ENCODE measurements at regions not wholly inside any gene's neighbourhood (a gene's known extent, or its start where the extent isn't known, plus 50 kb on each side); places are given as distances from the start of the nearest gene placed in this dataset.
A peak's percentile ranks its signal among the peaks of the same experiment; 100 is the strongest.
"Not testable (repeated sequence)": the region's sequence is repeated elsewhere in the genome, so short reads cannot be mapped to it uniquely, and the experiment has no call there.

GRCh38 chr21:8377093-8377841 lies 2144.1 kb upstream of the TPTE start:
- H3K9ac ChIP-seq (ENCODE audit: low read length); DNase-seq; H3K4me1 ChIP-seq (ENCODE audit: control insufficient read depth in 2 of 2, insufficient read depth in 2 of 2, low read length in 2 of 2); H3K27me3 ChIP-seq (replicated peaks in 1 of 4; ENCODE audit: control extremely low read depth in 1 of 4, control insufficient read depth in 3 of 4, insufficient read depth in 4 of 4, low read length in 3 of 4); H3K79me2 ChIP-seq (ENCODE audit: control insufficient read depth, insufficient read depth, low read length); H3K4me3 ChIP-seq (ENCODE audit: control extremely low read depth in 1 of 5, extremely low read depth in 1 of 5, insufficient read depth in 1 of 5, low read depth in 2 of 5, low read length in 4 of 5); H3K4me1 Mint-ChIP-seq; intact Hi-C loops (cut with micrococcal nuclease); H2AFZ ChIP-seq (ENCODE audit: insufficient read depth, low read depth, low read length, poor library complexity, severe bottlenecking); H3K4me2 ChIP-seq (replicated peaks; ENCODE audit: low read depth, low read length, poor library complexity, severe bottlenecking); H3K9me3 ChIP-seq (ENCODE audit: control extremely low read depth in 1 of 3, control insufficient read depth in 2 of 3, insufficient read depth in 1 of 3, low read length in 2 of 3); H3K9me3 Mint-ChIP-seq (ENCODE audit: insufficient read depth); POLR2A ChIA-PET; H3K27ac ChIP-seq (ENCODE audit: low read length in 2 of 2); H3K27ac Mint-ChIP-seq; H3K27me3 Mint-ChIP-seq; H3K4me3 Mint-ChIP-seq; H3K36me3 ChIP-seq (replicated peaks in 1 of 2; ENCODE audit: control extremely low read depth in 1 of 2, control insufficient read depth in 1 of 2, extremely low read depth in 1 of 2, insufficient read depth in 2 of 2, low read length in 1 of 2); H4K20me1 ChIP-seq (ENCODE audit: control insufficient read depth, insufficient read depth, low read length, poor library complexity, severe bottlenecking); CTCF ChIA-PET: not testable (repeated sequence)
- WGBS (ENCODE audit: insufficient coverage) = no CpG with 5 or more reads among the region's 22 CpGs
- peak; percentile 64 for ATAC-seq (ENCODE audit: low read depth)

DNA sequence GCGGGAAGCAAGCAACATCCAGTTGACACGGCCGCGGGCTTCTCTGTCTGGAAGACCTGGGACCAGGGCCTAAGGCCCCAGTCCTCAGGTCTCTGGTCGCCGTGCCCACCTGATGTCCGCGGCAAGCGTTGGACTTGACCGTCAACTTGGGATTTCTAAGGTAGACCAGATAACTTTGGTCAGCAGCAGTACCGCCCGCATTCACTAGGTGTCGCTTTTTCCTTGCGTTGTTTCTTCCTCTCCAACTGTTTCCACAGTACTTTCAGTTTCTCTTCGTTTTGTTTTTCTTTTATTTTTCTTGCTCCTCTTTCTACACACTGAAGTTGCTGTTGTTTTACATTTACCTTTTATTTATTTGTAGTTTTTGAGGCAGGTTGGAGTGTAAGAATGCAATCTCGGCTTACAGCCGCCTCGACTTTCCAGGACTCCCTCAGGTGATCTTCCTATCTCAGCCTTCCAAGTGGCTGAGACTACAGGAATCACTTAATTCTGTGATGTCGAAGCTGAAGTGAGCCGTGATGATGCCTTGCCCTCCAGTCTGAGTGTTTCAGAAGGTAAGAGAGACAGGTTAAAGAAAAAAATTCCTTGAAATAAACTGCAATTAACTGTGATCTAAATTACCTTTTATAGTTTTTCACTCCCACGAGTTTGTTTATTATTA lies 2140.8 kb upstream of the TPTE start:
- H3K4me3 ChIP-seq (ENCODE audit: control extremely low read depth in 1 of 5, extremely low read depth in 1 of 5, insufficient read depth in 1 of 5, low read depth in 2 of 5, low read length in 4 of 5); DNase-seq; H2AFZ ChIP-seq (ENCODE audit: insufficient read depth, low read depth, low read length, poor library complexity, severe bottlenecking); H3K36me3 ChIP-seq (replicated peaks in 1 of 2; ENCODE audit: control extremely low read depth in 1 of 2, control insufficient read depth in 1 of 2, extremely low read depth in 1 of 2, insufficient read depth in 2 of 2, low read length in 1 of 2); H3K79me2 ChIP-seq (ENCODE audit: control insufficient read depth, insufficient read depth, low read length); H3K9me3 Mint-ChIP-seq (ENCODE audit: insufficient read depth); H3K27me3 Mint-ChIP-seq; H3K9ac ChIP-seq (ENCODE audit: low read length); CTCF ChIA-PET; H3K27ac ChIP-seq (ENCODE audit: low read length in 2 of 2); POLR2A ChIA-PET; H3K27ac Mint-ChIP-seq; H3K4me2 ChIP-seq (replicated peaks; ENCODE audit: low read depth, low read length, poor library complexity, severe bottlenecking); H3K9me3 ChIP-seq (ENCODE audit: control extremely low read depth in 1 of 3, control insufficient read depth in 2 of 3, insufficient read depth in 1 of 3, low read length in 2 of 3); H3K4me1 ChIP-seq (ENCODE audit: control insufficient read depth in 2 of 2, insufficient read depth in 2 of 2, low read length in 2 of 2); H4K20me1 ChIP-seq (ENCODE audit: control insufficient read depth, insufficient read depth, low read length, poor library complexity, severe bottlenecking); H3K27me3 ChIP-seq (replicated peaks in 1 of 4; ENCODE audit: control extremely low read depth in 1 of 4, control insufficient read depth in 3 of 4, insufficient read depth in 4 of 4, low read length in 3 of 4); H3K4me1 Mint-ChIP-seq; H3K4me3 Mint-ChIP-seq; intact Hi-C loops (cut with micrococcal nuclease): not testable (repeated sequence)
- no CpG with 5 or more reads among the region's 21 CpGs for WGBS (ENCODE audit: insufficient coverage)
- peak; percentile 74 for ATAC-seq (ENCODE audit: low read depth)

DNA sequence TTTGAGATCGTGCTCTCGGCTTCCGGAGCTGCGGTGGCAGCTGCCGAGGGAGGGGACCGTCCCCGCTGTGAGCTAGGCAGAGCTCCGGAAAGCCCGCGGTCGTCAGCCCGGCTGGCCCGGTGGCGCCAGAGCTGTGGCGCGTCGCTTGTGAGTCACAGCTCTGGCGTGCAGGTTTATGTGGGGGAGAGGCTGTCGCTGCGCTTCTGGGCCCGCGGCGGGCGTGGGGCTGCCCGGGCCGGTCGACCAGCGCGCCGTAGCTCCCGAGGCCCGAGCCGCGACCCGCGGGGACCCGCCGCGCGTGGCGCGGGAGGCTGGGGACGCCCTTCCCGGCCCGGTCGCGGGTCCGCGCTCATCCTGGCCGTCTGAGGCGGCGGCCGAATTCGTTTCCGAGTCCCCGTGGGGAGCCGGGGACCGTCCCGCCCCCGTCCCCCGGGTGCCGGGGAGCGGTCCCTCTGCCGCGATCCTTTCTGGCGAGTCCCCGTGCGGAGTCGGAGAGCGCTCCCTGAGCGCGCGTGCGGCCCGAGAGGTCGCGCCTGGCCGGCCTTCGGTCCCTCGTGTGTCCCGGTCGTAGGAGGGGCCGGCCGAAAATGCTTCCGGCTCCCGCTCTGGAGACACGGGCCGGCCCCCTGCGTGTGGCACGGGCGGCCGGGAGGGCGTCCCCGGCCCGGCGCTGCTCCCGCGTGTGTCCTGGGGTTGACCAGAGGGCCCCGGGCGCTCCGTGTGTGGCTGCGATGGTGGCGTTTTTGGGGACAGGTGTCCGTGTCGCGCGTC lies 2133.0 kb upstream of the TPTE start:
- DNase-seq; H4K20me1 ChIP-seq (ENCODE audit: control insufficient read depth, insufficient read depth, low read length, poor library complexity, severe bottlenecking); H3K4me2 ChIP-seq (replicated peaks; ENCODE audit: low read depth, low read length, poor library complexity, severe bottlenecking); H2AFZ ChIP-seq (ENCODE audit: insufficient read depth, low read depth, low read length, poor library complexity, severe bottlenecking); H3K9me3 Mint-ChIP-seq (ENCODE audit: insufficient read depth); CTCF ChIA-PET; H3K79me2 ChIP-seq (ENCODE audit: control insufficient read depth, insufficient read depth, low read length); H3K27me3 Mint-ChIP-seq; H3K27ac Mint-ChIP-seq; H3K9ac ChIP-seq (ENCODE audit: low read length); POLR2A ChIA-PET; H3K4me1 ChIP-seq (ENCODE audit: control insufficient read depth in 2 of 2, insufficient read depth in 2 of 2, low read length in 2 of 2); H3K36me3 ChIP-seq (replicated peaks in 1 of 2; ENCODE audit: control extremely low read depth in 1 of 2, control insufficient read depth in 1 of 2, extremely low read depth in 1 of 2, insufficient read depth in 2 of 2, low read length in 1 of 2); H3K4me3 ChIP-seq (ENCODE audit: control extremely low read depth in 1 of 5, extremely low read depth in 1 of 5, insufficient read depth in 1 of 5, low read depth in 2 of 5, low read length in 4 of 5); intact Hi-C loops (cut with micrococcal nuclease); H3K9me3 ChIP-seq (ENCODE audit: control extremely low read depth in 1 of 3, control insufficient read depth in 2 of 3, insufficient read depth in 1 of 3, low read length in 2 of 3); H3K27me3 ChIP-seq (replicated peaks in 1 of 4; ENCODE audit: control extremely low read depth in 1 of 4, control insufficient read depth in 3 of 4, insufficient read depth in 4 of 4, low read length in 3 of 4); H3K27ac ChIP-seq (ENCODE audit: low read length in 2 of 2); H3K4me3 Mint-ChIP-seq; H3K4me1 Mint-ChIP-seq: not testable (repeated sequence)
- no CpG with 5 or more reads among the region's 107 CpGs for WGBS (ENCODE audit: insufficient coverage)
- peak; percentile 100 for ATAC-seq (ENCODE audit: low read depth)

- H3K9ac ChIP-seq (ENCODE audit: low read length); H3K27me3 Mint-ChIP-seq; DNase-seq; H3K27ac Mint-ChIP-seq; H3K4me3 Mint-ChIP-seq; H3K9me3 ChIP-seq (ENCODE audit: control extremely low read depth in 1 of 3, control insufficient read depth in 2 of 3, insufficient read depth in 1 of 3, low read length in 2 of 3); H3K36me3 ChIP-seq (replicated peaks in 1 of 2; ENCODE audit: control extremely low read depth in 1 of 2, control insufficient read depth in 1 of 2, extremely low read depth in 1 of 2, insufficient read depth in 2 of 2, low read length in 1 of 2); POLR2A ChIA-PET; H3K4me2 ChIP-seq (replicated peaks; ENCODE audit: low read depth, low read length, poor library complexity, severe bottlenecking); H3K9me3 Mint-ChIP-seq (ENCODE audit: insufficient read depth); H3K4me3 ChIP-seq (ENCODE audit: control extremely low read depth in 1 of 5, extremely low read depth in 1 of 5, insufficient read depth in 1 of 5, low read depth in 2 of 5, low read length in 4 of 5); H3K27ac ChIP-seq (ENCODE audit: low read length in 2 of 2); H3K27me3 ChIP-seq (replicated peaks in 1 of 4; ENCODE audit: control extremely low read depth in 1 of 4, control insufficient read depth in 3 of 4, insufficient read depth in 4 of 4, low read length in 3 of 4); H3K4me1 ChIP-seq (ENCODE audit: control insufficient read depth in 2 of 2, insufficient read depth in 2 of 2, low read length in 2 of 2); H2AFZ ChIP-seq (ENCODE audit: insufficient read depth, low read depth, low read length, poor library complexity, severe bottlenecking); H4K20me1 ChIP-seq (ENCODE audit: control insufficient read depth, insufficient read depth, low read length, poor library complexity, severe bottlenecking); H3K4me1 Mint-ChIP-seq; ATAC-seq (ENCODE audit: low read depth); H3K79me2 ChIP-seq (ENCODE audit: control insufficient read depth, insufficient read depth, low read length); intact Hi-C loops (cut with micrococcal nuclease); CTCF ChIA-PET: not testable (repeated sequence)
- WGBS (ENCODE audit: insufficient coverage) = no CpG with 5 or more reads among the region's 40 CpGs
Measured at GRCh38 chr21:8388940-8389238, 2132.5 kb upstream of the TPTE start.
